Vagina (tissue), 2 donors: ENCODE measurements at regions not wholly inside any gene's neighbourhood (a gene's known extent, or its start where the extent isn't known, plus 50 kb on each side); places are given as distances from the start of the nearest gene placed in this dataset.

Experiments
- DNase-seq, 2 donors: peaks; one replicate each; pipeline ENCODE4 v3.0.0-alpha.2; 2017; ENCODE audit errors: extremely low spot score in 2 of 2
- H3K27ac ChIP-seq: fragments of 200-600 bp; sonication (generic); one replicate; pipeline ENCODE4 v1.5.1; 2019
- H3K27me3 ChIP-seq: fragments of 200-600 bp; sonication (generic); one replicate; pipeline ENCODE4 v1.5.1; 2019
- H3K36me3 ChIP-seq, 2 donors: fragments of 200-600 bp; sonication (generic); one replicate each; pipeline ENCODE4 v1.5.1; 2017 to 2019
- H3K4me1 ChIP-seq: fragments of 200-600 bp; sonication (generic); one replicate; pipeline ENCODE4 v1.5.1; 2019
- H3K4me3 ChIP-seq, 2 donors: fragments of 200-600 bp; sonication (generic); 1 replicate in 1 of 2; 2 replicates in 1 of 2; pipeline ENCODE4 v1.5.1; 2016 to 2019
- H3K9me3 ChIP-seq: fragments of 200-600 bp; sonication (generic); one replicate; pipeline ENCODE4 v1.5.1; 2019
- POLR2A ChIP-seq, 2 donors: fragments of 450-650 bp; IDR thresholded peaks; one replicate each; pipeline ENCODE4 v1.6.1; 2017; ENCODE audit warnings: antibody characterized with exemption in 2 of 2, mild to moderate bottlenecking in 2 of 2, moderate library complexity in 2 of 2
- POLR2AphosphoS5 ChIP-seq, 2 donors: sonication (generic); formaldehyde crosslinking; IDR thresholded peaks; one replicate each; pipeline ENCODE4 v1.9.0; 2017; ENCODE audit warnings: antibody characterized with exemption in 2 of 2, mild to moderate bottlenecking in 2 of 2, low read depth in 1 of 2; ENCODE audit not compliant: insufficient read depth in 1 of 2
- intact Hi-C: fragments of 100-400 bp; cut with DNase I; formaldehyde crosslinking; loops from one replicate; pipeline ENCODE4 v1.15.1; 2023
- TF ChIP-seq, protein P1 (sequence below), 3 experiments: fragments of 450-650 bp in 2 of 3; fragments of 200-600 bp in 1 of 3; sonication (generic) in 1 of 3; IDR thresholded peaks; one replicate each; pipeline ENCODE4 v1.5.1; 2017 to 2019; ENCODE audit warnings: antibody characterized with exemption in 3 of 3, mild to moderate bottlenecking in 2 of 3, moderate library complexity in 2 of 3

DNA sequence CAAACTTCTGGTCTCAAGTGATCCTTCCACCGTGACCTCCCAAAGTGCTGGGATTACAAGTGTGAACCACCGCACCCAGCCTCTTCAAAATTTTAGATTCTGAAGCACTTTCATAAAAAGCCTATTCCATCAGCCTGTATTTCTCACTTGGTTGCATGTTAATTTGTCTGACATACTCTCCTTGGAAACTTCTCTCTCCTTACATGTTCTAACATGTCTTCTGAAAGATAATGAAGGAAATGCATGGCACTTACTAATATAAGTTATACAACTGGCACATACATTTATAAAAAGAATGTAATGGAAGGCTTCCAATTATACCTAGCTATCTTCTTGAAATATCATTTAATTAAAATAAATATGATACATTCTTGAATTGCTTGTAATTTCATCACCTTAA is 597.5 kb downstream of the TBC1D32 start:
- intact Hi-C loops = no loop called here
- H3K36me3 ChIP-seq = no peaks in the 10 kb centered on the region
- TF ChIP-seq, protein P1, sequence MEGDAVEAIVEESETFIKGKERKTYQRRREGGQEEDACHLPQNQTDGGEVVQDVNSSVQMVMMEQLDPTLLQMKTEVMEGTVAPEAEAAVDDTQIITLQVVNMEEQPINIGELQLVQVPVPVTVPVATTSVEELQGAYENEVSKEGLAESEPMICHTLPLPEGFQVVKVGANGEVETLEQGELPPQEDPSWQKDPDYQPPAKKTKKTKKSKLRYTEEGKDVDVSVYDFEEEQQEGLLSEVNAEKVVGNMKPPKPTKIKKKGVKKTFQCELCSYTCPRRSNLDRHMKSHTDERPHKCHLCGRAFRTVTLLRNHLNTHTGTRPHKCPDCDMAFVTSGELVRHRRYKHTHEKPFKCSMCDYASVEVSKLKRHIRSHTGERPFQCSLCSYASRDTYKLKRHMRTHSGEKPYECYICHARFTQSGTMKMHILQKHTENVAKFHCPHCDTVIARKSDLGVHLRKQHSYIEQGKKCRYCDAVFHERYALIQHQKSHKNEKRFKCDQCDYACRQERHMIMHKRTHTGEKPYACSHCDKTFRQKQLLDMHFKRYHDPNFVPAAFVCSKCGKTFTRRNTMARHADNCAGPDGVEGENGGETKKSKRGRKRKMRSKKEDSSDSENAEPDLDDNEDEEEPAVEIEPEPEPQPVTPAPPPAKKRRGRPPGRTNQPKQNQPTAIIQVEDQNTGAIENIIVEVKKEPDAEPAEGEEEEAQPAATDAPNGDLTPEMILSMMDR (IDR thresholded peaks at IDR 0.05) = no peak

DNA sequence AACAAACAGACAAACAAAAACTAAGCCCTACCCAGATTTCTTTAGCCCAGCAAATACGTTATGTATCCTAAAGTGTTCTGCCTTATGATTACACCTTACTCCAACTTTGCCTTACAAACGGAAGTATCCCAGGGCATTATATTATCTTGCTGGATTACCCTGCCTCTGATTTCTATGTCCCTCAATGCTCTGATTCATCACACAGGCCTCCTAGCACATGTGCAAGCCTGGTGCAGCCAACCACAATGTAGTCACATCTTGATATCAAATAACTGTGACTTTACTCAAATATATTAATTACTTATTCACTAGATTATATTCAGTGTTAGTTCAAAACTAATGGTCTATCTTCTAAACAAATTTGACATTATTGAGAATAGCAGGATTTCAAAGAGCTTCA is 598.6 kb downstream of the TBC1D32 start:
- H3K9me3 ChIP-seq = no peaks in the 10 kb centered on the region
- no peak for DNase-seq
- intact Hi-C loops = no loop called here
- H3K27ac ChIP-seq = no peak overlapping the region
- no peaks in the 10 kb centered on the region for H3K27me3 ChIP-seq
- no peaks in the 10 kb centered on the region for H3K36me3 ChIP-seq
- TF ChIP-seq, protein P1 (IDR thresholded peaks at IDR 0.05) = no peak
- TF ChIP-seq POLR2AphosphoS5 (IDR thresholded peaks at IDR 0.05; ENCODE audit: insufficient read depth in 1 of 2, low read depth in 1 of 2) (no peak), POLR2A (IDR thresholded peaks at IDR 0.05) (no peak)
- no peaks in the 10 kb centered on the region for H3K4me1 ChIP-seq
- no peak overlapping the region for H3K4me3 ChIP-seq

More for the DNA sequence above, 597.5 kb downstream of the TBC1D32 start:
- H3K27me3 ChIP-seq = no peaks in the 10 kb centered on the region
- H3K4me1 ChIP-seq = no peaks in the 10 kb centered on the region
- no peaks in the 10 kb centered on the region for H3K9me3 ChIP-seq
- DNase-seq = no peak
- H3K27ac ChIP-seq = no peak overlapping the region
- H3K4me3 ChIP-seq = no peak overlapping the region

DNA sequence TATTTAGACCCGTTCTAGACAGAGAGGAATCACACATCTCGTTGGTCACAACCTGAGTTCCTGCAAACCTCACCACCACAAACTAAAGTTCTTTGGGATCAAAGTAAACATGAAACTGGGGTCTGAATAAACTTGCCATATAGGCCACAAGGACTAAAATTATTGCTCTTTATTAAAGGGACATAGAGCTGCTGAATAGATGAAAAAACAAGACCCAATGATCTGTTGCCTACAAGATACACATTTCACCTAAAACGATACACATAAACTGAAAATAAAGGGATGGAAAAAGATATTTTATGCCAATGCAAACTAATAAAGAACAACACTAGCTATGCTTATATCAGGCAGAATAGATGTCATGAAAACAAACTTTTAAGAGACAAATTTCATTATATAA is 623.0 kb downstream of the TBC1D32 start:
- Histone ChIP-seq H3K36me3 (no peaks in the 10 kb centered on the region), H3K27me3 (no peaks in the 10 kb centered on the region), H3K9me3 (no peaks in the 10 kb centered on the region), H3K4me1 (no peaks in the 10 kb centered on the region), H3K27ac (no peak overlapping the region), H3K4me3 (no peak overlapping the region)
- intact Hi-C loops = no loop called here
- DNase-seq = no peak
- TF ChIP-seq POLR2A (IDR thresholded peaks at IDR 0.05) (no peak), POLR2AphosphoS5 (IDR thresholded peaks at IDR 0.05; ENCODE audit: insufficient read depth in 1 of 2, low read depth in 1 of 2) (no peak)
- TF ChIP-seq, protein P1 (IDR thresholded peaks at IDR 0.05) = no peak

DNA sequence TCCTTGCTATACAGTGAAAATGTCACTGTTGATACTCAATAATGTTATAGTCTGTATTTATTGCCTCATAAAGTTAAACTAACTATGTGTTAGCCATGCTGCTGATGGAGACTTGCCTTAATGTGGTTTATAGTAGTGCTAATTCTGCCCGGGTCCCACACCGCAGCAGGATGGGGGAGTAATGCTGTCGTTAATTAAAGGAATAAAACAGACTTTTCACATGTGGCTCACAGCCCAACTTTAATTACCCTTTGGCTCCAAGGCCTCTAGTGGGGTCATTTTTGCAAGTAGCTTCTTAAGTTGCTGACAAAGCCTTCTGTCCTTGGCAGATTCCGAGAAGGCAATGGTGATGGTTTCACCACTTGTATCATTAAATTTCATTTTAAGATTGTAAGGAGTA is 634.3 kb downstream of the TBC1D32 start:
- H3K27me3 ChIP-seq = no peaks in the 10 kb centered on the region
- intact Hi-C loops = no loop called here

DNA sequence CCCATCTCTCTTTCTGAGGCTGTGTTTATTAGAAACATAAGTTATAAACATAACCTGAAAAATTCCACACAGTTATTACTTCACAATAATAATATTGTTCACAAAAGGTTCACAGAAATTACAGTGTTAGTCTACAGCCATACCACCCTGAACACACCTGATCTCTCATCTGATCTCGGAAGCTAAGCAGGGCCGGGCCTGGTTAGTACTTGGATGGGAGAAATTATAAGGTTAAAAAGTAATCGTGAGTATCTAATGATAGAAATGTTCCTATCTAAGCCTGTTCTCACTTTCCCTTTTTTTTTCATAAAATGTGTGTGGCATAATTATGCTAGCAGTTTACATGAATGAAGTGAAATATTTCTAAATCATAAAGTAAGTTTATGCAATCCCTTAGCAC is 647.8 kb downstream of the TBC1D32 start:
- Histone ChIP-seq H3K4me1 (no peaks in the 10 kb centered on the region), H3K27me3 (no peaks in the 10 kb centered on the region), H3K9me3 (no peaks in the 10 kb centered on the region), H3K4me3 (no peak overlapping the region), H3K36me3 (no peaks in the 10 kb centered on the region), H3K27ac (no peak overlapping the region)
- intact Hi-C loops = no loop called here
- DNase-seq = no peak
- no peak for TF ChIP-seq POLR2AphosphoS5 (IDR thresholded peaks at IDR 0.05; ENCODE audit: insufficient read depth in 1 of 2, low read depth in 1 of 2)

More for the DNA sequence above, 634.3 kb downstream of the TBC1D32 start:
- Histone ChIP-seq H3K36me3 (no peaks in the 10 kb centered on the region), H3K9me3 (no peaks in the 10 kb centered on the region), H3K4me3 (no peak overlapping the region), H3K4me1 (no peaks in the 10 kb centered on the region), H3K27ac (no peak overlapping the region)
- TF ChIP-seq, protein P1 (IDR thresholded peaks at IDR 0.05) = no peak
- TF ChIP-seq POLR2AphosphoS5 (IDR thresholded peaks at IDR 0.05; ENCODE audit: insufficient read depth in 1 of 2, low read depth in 1 of 2) (no peak), POLR2A (IDR thresholded peaks at IDR 0.05) (no peak)
- no peak for DNase-seq

DNA sequence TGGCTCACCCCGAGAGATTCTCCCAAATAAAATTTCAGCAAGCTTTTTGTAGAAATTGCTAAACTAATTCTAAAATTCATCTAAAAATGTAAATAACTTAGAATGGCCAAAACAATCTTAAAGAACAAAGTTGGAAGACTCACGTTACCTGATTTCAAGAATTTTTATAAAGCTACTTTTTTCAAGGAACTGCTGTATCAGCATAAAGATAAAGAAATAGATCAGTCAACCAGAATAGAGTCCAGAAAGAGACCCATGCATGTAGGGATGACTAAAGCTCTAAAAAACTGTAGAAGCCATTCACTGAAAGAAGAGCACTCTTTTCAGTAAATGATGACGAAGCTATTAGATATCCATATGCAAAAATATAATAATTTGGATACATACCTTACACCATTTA is 652.1 kb downstream of the TBC1D32 start:
- H3K4me3 ChIP-seq = no peak overlapping the region
- H3K27ac ChIP-seq = no peak overlapping the region
- no peaks in the 10 kb centered on the region for H3K27me3 ChIP-seq
- H3K36me3 ChIP-seq = no peaks in the 10 kb centered on the region
- no peak for TF ChIP-seq POLR2AphosphoS5 (IDR thresholded peaks at IDR 0.05; ENCODE audit: insufficient read depth in 1 of 2, low read depth in 1 of 2)
- TF ChIP-seq POLR2A (IDR thresholded peaks at IDR 0.05) = no peak
- TF ChIP-seq, protein P1 (IDR thresholded peaks at IDR 0.05) = no peak
- intact Hi-C loops = no loop called here
- DNase-seq = no peak
- H3K4me1 ChIP-seq = no peaks in the 10 kb centered on the region
- no peaks in the 10 kb centered on the region for H3K9me3 ChIP-seq
